Neutrophil (primary cell): ENCODE measurements at regions not wholly inside any gene's neighbourhood (a gene's known extent, or its start where the extent isn't known, plus 50 kb on each side); places are given as distances from the start of the nearest gene placed in this dataset.

Experiments used
- H3K27ac ChIP-seq: fragments of 200-600 bp; sonication (generic); 2 replicates; pipeline ENCODE4 v1.5.1; 2016; ENCODE audit warnings: mild to moderate bottlenecking, moderate library complexity
- H3K27me3 ChIP-seq: fragments of 200-600 bp; sonication (generic); 2 replicates; pipeline ENCODE4 v1.6.0; 2016; ENCODE audit warnings: mild to moderate bottlenecking
- H3K36me3 ChIP-seq: fragments of 200-600 bp; sonication (generic); 2 replicates; pipeline ENCODE4 v1.5.1; 2017
- H3K4me1 ChIP-seq, 2 experiments: fragments of 200-600 bp in 1 of 2; sonication (generic) in 1 of 2; 1 replicate in 1 of 2; 2 replicates in 1 of 2; pipeline versions ENCODE4 v1.5.1 to v1.6.1; 2013 to 2016; ENCODE audit warnings: low read depth in 1 of 2, low read length in 1 of 2, mild to moderate bottlenecking in 1 of 2, moderate library complexity in 1 of 2; ENCODE audit not compliant: control insufficient read depth in 1 of 2, insufficient read depth in 1 of 2
- H3K4me3 ChIP-seq, 2 experiments: fragments of 200-600 bp in 1 of 2; sonication (generic) in 1 of 2; 1 replicate in 1 of 2; 2 replicates in 1 of 2; pipeline ENCODE4 v1.5.1; 2013 to 2016; ENCODE audit warnings: low read depth in 1 of 2, low read length in 1 of 2, mild to moderate bottlenecking in 1 of 2, moderate library complexity in 1 of 2
- H3K9me3 ChIP-seq: fragments of 200-600 bp; sonication (generic); 2 replicates; pipeline ENCODE4 v1.5.1; 2016
- CTCF ChIP-seq: fragments of 200-600 bp; sonication (generic); IDR thresholded peaks from 2 replicates; pipeline ENCODE4 v1.5.1; 2016; ENCODE audit warnings: antibody characterized with exemption

GRCh38 chr2:22043784-22044183 lies 920.0 kb downstream of the TDRD15 start:
- Histone ChIP-seq H3K4me3 (no peak overlapping the region), H3K27ac (no peak overlapping the region), H3K9me3 (no peaks in the 10 kb centered on the region), H3K4me1 (no peaks in the 10 kb centered on the region), H3K27me3 (no peaks in the 10 kb centered on the region), H3K36me3 (no peaks in the 10 kb centered on the region)
- no peak for TF ChIP-seq CTCF

- H3K9me3 ChIP-seq = no peaks in the 10 kb centered on the region
- H3K4me1 ChIP-seq = no peaks in the 10 kb centered on the region
- no peaks in the 10 kb centered on the region for H3K36me3 ChIP-seq
- no peaks in the 10 kb centered on the region for H3K27me3 ChIP-seq
- no peak overlapping the region for H3K27ac ChIP-seq
- no peak overlapping the region for H3K4me3 ChIP-seq
- no peak for TF ChIP-seq CTCF
Observed at GRCh38 chr2:22055784-22056620, 932.2 kb downstream of the TDRD15 start.

- Histone ChIP-seq H3K36me3 (no peaks in the 10 kb centered on the region), H3K27ac (no peak overlapping the region), H3K9me3 (no peaks in the 10 kb centered on the region), H3K27me3 (no peaks in the 10 kb centered on the region), H3K4me3 (no peak overlapping the region), H3K4me1 (no peaks in the 10 kb centered on the region)
- no peak for TF ChIP-seq CTCF
Observed at GRCh38 chr2:22056621-22057132, 932.9 kb downstream of the TDRD15 start.

- H3K9me3 ChIP-seq = no peaks in the 10 kb centered on the region
- H3K27ac ChIP-seq = no peak overlapping the region
- no peaks in the 10 kb centered on the region for H3K27me3 ChIP-seq
- H3K4me1 ChIP-seq = no peaks in the 10 kb centered on the region
- H3K36me3 ChIP-seq = no peaks in the 10 kb centered on the region
- no peak for TF ChIP-seq CTCF
- no peak overlapping the region for H3K4me3 ChIP-seq
Observed at GRCh38 chr2:22062679-22063078, 938.9 kb downstream of the TDRD15 start.

- H3K27ac ChIP-seq = no peak overlapping the region
- no peaks in the 10 kb centered on the region for H3K9me3 ChIP-seq
- no peaks in the 10 kb centered on the region for H3K4me1 ChIP-seq
- no peaks in the 10 kb centered on the region for H3K36me3 ChIP-seq
- no peaks in the 10 kb centered on the region for H3K27me3 ChIP-seq
- no peak for TF ChIP-seq CTCF
- H3K4me3 ChIP-seq = no peak overlapping the region
Observed at GRCh38 chr2:22076454-22076853, 952.7 kb downstream of the TDRD15 start.
